Effector memory CD4-positive, alpha-beta T cell (primary cell): ENCODE measurements at regions not wholly inside any gene's neighbourhood (a gene's known extent, or its start where the extent isn't known, plus 50 kb on each side); places are given as distances from the start of the nearest gene placed in this dataset.

Experiments
- DNase-seq, 3 donors: peaks; one replicate each; pipeline ENCODE4 v3.0.0-alpha.2; 2020
- H3K27ac ChIP-seq: 2 replicates; pipeline ENCODE4 v1.7.0; 2013; ENCODE audit warnings: mild to moderate bottlenecking, low read length, moderate library complexity; ENCODE audit not compliant: insufficient read depth, poor library complexity, severe bottlenecking
- H3K27me3 ChIP-seq: replicated peaks from 2 replicates; pipeline ENCODE4 v1.7.0; 2013; ENCODE audit warnings: mild to moderate bottlenecking, low read length; ENCODE audit not compliant: insufficient read depth, control insufficient read depth, poor library complexity, severe bottlenecking
- H3K36me3 ChIP-seq: 2 replicates; pipeline ENCODE4 v1.7.0; 2013; ENCODE audit warnings: mild to moderate bottlenecking, low read length, moderate library complexity; ENCODE audit not compliant: control insufficient read depth, insufficient read depth
- H3K4me1 ChIP-seq: 2 replicates; pipeline ENCODE4 v1.7.0; 2013; ENCODE audit warnings: low read length, mild to moderate bottlenecking; ENCODE audit not compliant: control insufficient read depth, insufficient read depth, poor library complexity, severe bottlenecking
- H3K4me3 ChIP-seq: 2 replicates; pipeline ENCODE4 v1.7.0; 2013; ENCODE audit warnings: low read length, low read depth, mild to moderate bottlenecking; ENCODE audit not compliant: insufficient read depth, poor library complexity, severe bottlenecking
- H3K9me3 ChIP-seq: 2 replicates; pipeline ENCODE4 v1.7.0; 2013; ENCODE audit warnings: mild to moderate bottlenecking, low read length, moderate library complexity; ENCODE audit not compliant: control insufficient read depth

DNA sequence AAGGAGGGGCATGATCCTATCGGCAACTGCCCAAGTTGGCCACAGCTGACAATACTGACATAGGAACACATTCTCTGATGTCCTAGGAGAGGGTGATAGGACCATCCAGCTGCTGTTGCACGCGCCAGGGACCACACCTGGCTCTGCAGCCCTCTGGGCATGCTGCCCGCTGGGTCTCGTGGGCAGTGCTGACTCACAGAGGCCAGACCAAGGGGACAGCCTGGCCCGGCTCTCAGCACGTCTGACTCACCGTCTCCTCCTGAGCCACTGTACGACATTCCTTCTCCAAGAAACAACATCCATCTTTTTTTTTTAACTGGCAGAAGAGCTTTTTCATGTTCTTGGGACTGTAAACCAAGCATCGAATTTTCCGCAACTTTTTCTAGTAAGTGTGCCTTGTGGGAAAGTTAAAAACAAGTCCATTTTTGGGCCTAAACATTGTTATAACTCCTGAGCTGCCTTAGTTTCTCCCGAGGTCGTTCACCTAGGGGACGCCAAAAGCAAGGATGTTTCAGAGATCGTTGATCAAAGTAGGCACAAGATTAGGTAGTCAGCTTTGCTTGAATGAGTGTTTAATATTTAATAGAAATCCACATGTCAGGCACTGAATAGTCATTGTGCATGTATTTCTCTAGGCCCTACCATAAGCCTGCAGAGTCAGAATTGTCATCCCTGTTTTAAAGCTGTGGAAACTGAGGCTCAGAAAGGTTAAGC is 100.3 kb downstream of the TTC32 start:
- no peak for DNase-seq
- no peaks in the 10 kb centered on the region for H3K36me3 ChIP-seq
- no peaks in the 10 kb centered on the region for H3K4me1 ChIP-seq
- H3K9me3 ChIP-seq = no peaks in the 10 kb centered on the region
- H3K27ac ChIP-seq = no peak overlapping the region
- no peaks in the 10 kb centered on the region for H3K27me3 ChIP-seq
- H3K4me3 ChIP-seq = no peak overlapping the region

DNA sequence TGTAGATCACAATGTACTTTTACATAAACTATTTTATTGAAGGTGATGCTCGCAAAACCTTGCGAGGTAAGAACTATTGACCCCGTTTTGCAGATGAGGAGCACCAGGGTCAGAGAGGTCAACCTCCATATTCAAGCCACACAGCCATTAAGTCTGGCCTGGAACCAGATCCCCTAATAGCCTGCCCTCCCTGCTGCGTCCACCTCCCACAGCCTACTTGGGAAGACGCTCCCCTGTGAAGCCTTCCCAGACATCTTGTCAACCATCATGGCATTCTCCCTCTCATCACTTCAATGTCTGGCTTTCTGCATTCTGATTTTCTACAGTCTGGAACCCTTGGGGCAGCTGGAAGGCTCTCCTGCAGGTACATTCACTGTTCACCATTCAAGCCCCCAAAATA is 101.0 kb downstream of the TTC32 start:
- H3K27me3 ChIP-seq = no peaks in the 10 kb centered on the region

DNA sequence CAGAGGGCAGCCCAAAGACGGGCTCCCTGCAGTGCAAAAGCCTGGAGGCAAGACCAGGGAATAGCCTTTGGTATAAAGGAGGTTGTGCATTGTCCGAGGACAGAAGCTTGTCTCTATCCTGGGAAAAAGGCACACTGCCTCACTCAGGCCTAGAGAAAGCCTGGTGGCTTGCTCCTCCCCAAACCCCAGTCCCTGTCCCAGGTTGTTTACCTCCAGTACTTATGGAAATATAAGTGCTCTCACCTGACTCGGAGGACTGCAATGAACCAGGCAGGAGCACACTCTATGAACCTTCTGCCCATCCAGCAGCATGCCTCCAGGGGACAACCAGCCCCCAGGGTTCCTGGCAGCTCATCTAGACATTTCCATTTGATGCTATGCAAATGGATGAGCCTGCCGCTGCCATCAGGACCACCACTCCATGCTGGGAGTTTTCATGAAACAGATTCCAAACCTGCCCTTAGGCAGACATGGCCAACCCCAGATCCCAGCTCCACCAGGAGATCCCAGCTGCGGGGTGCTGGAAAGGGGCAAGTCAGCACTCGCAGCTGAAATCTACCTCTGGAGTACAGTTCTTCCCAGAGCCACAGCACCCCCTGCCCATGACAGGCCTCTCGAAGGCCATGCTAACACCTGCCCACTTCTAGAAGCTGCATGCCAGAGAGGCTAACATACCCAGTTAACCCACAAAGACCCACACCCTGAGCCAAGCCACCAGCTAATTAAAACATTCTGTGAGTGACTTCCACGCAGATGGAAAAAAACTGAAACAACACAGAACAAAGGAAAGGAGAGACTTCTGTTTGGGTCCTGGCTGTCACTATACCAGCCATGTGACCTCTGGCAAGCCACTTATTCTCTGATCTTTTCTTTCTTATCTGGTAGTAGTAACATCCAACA is 101.7 kb downstream of the TTC32 start:
- H3K27ac ChIP-seq = no peak overlapping the region
- H3K4me1 ChIP-seq = no peaks in the 10 kb centered on the region
- no peaks in the 10 kb centered on the region for H3K9me3 ChIP-seq
- H3K4me3 ChIP-seq = no peak overlapping the region
- H3K36me3 ChIP-seq = no peaks in the 10 kb centered on the region
- no peak for DNase-seq
- no peaks in the 10 kb centered on the region for H3K27me3 ChIP-seq

More for the DNA sequence above, 101.0 kb downstream of the TTC32 start:
- no peak overlapping the region for H3K27ac ChIP-seq
- no peak overlapping the region for H3K4me3 ChIP-seq
- no peaks in the 10 kb centered on the region for H3K36me3 ChIP-seq
- H3K9me3 ChIP-seq = no peaks in the 10 kb centered on the region
- no peaks in the 10 kb centered on the region for H3K4me1 ChIP-seq
- DNase-seq = no peak

DNA sequence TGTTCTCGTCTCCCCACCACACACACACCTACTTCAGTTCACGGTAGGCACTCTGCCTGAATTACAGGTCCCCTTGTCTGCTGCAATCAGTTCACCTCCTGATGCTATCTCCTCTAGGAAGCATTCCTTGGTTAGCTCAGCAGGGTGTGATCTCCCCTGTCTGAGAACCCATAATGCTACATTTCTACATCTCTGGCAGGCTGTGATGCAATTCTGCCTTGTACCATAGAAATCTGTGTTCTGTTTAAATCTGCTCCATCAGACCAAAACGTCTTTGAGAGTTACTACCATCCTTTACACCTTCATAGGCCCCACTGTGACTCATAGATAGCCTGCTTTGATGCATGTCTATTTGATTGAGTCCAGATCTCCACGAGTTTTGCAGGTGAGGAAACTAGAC is 103.9 kb downstream of the TTC32 start:
- Histone ChIP-seq H3K27me3 (no peaks in the 10 kb centered on the region), H3K9me3 (no peaks in the 10 kb centered on the region), H3K4me3 (no peak overlapping the region), H3K36me3 (no peaks in the 10 kb centered on the region), H3K27ac (no peak overlapping the region), H3K4me1 (no peaks in the 10 kb centered on the region)
- DNase-seq = no peak

DNA sequence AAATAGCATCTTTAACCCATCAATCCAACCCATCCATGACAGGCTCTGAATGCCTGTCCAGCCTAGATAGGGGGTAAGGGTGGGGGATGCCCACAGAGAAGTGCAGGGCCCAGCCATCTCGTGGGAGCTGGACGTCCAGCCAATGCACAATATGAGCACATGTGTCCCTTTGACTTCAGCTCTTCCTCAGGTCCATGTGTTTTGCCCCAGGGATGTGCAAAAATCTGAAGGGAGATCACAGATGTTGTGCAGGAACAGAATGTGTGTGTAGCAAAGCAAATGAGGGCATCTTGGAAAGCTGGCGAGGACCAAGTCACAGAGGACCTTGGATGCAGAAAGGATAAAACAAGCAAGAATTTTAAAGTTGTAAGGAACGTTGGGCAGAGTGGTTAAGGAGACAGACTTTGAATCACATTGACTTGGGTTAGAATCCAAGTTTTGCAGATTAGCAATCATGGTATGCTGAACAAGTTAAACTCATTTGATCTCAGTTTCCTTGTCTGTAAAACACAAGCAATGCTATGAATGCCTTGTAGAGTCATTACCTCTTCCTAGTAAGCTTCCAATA is 104.5 kb downstream of the TTC32 start:
- DNase-seq = no peak

DNA sequence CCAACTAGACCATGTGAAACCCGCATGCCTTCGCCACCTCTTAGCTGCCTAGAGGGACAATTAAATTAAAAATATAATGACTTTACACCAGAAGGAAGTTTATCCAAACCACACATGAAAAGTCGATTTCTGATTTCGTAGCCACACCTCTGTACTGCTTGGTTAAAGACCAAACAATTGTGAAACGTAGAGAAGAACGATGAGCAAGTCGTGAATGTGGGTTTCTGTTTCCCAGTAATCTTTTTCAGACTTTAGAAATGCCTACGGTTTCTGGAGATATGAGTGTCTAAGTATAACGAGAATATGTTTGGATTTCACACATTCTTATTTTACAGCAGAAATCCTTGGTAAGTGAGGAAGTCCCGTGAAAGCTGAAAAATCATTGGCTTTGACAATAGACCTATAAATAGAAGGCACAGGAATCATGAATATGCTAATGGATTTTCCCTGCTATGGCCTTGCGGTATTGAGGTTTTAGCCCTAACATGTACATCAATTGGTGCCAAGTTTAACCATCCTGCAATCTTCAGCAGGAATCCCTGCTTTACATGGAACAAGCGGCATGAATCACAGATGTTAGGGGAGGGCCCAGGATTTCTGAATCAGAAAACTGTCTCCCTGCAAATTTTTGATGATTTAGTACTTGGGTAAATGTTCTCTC is 105.6 kb downstream of the TTC32 start:
- H3K27ac ChIP-seq = no peak overlapping the region
- no peaks in the 10 kb centered on the region for H3K9me3 ChIP-seq
- H3K4me1 ChIP-seq = no peaks in the 10 kb centered on the region
- DNase-seq = no peak
- no peaks in the 10 kb centered on the region for H3K36me3 ChIP-seq
- H3K4me3 ChIP-seq = no peak overlapping the region
- H3K27me3 ChIP-seq = no peaks in the 10 kb centered on the region

More for the DNA sequence above, 104.5 kb downstream of the TTC32 start:
- Histone ChIP-seq H3K36me3 (no peaks in the 10 kb centered on the region), H3K4me1 (no peaks in the 10 kb centered on the region), H3K9me3 (no peaks in the 10 kb centered on the region), H3K27me3 (no peaks in the 10 kb centered on the region), H3K4me3 (no peak overlapping the region), H3K27ac (no peak overlapping the region)

DNA sequence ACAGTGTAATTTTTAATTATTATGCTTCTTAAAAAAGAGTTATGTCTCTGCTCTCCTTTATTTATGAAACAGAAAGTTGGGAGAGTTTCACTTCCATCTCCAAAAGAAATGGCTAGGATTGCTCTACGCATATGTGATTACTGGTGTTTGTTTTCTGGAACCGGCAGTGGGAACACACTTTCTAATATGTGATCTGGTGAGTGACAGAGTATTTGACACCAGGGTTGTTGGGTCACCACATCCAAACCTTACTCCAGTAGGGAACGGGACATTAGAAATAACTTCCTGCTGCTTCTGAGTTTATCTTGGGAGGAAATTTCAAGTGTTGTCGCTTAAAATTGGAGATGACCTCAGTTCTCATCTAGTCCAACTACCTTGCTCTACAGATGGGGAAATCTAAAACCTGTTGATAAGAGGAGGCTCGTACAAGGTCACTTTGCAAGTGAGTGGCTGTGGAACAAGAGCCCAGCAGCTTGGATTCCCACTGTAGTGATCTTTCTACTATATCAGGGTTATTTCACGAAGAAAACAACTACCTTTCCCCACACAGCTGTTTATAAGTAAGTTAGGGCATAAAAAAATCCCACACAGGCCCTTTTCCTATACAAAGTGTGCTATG is 108.5 kb downstream of the TTC32 start:
- no peak for DNase-seq
- Histone ChIP-seq H3K4me3 (no peak overlapping the region), H3K27me3 (no peaks in the 10 kb centered on the region), H3K36me3 (no peaks in the 10 kb centered on the region), H3K27ac (no peak overlapping the region), H3K9me3 (no peaks in the 10 kb centered on the region), H3K4me1 (no peaks in the 10 kb centered on the region)

DNA sequence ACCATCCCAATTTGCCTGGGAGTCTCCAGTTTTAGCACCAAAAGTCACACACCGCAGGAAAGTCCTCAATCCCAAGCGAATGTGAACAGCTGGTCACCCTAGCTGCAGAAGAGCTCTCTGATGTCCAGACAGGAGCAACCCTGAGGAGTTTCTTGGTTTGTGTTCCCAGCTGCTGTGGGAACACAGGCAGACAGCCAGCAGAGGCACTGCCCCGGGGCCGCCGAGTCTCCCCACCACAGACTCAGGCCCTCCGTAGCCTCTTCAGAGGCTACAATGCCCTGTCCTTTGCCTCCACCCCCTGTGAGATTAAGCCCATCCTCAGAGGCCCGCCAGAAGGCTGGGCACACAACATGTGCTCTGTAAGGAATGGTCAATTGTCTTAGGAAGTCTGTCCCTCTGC is 111.5 kb downstream of the TTC32 start:
- no peak overlapping the region for H3K4me3 ChIP-seq
- H3K36me3 ChIP-seq = no peaks in the 10 kb centered on the region
- H3K27me3 ChIP-seq = no peaks in the 10 kb centered on the region
- no peak overlapping the region for H3K27ac ChIP-seq
- H3K4me1 ChIP-seq = no peaks in the 10 kb centered on the region
- DNase-seq = no peak
- no peaks in the 10 kb centered on the region for H3K9me3 ChIP-seq

DNA sequence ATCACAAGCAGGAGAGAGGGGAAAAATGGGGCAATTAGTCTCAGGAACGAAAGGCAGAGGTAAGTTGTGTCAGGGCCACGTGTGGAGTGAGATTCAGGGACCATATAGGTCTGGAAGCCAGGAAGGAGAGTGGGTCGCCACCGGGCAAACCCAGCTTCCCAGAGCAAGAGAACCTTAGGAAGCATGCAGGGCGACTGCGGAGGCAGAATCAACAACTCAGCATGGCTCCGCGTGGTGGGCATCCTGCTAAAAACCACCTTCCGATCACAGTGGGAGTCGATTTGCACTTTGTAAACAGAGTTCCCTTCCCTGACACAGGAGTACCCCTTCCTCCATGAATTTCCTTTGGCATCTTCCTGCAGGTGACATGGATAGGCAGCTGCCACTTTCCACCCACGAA is 114.6 kb downstream of the TTC32 start:
- Histone ChIP-seq H3K4me3 (no peak overlapping the region), H3K27ac (no peak overlapping the region), H3K9me3 (no peaks in the 10 kb centered on the region), H3K4me1 (no peaks in the 10 kb centered on the region), H3K27me3 (no peaks in the 10 kb centered on the region), H3K36me3 (no peaks in the 10 kb centered on the region)
- no peak for DNase-seq
